ENCODE measurements at regions not wholly inside any gene's neighbourhood (a gene's known extent, or its start where the extent isn't known, plus 50 kb on each side); places are given as distances from the start of the nearest gene placed in this dataset.
A peak's percentile ranks its signal among the peaks of the same experiment; 100 is the strongest.

- no peak for TF ChIP-seq CTCF (IDR thresholded peaks at IDR 0.05; ENCODE audit: low read depth, low read length, missing control alignments)
- no peak for DNase-seq (ENCODE audit: low read depth)
- H3K4me3 ChIP-seq (ENCODE audit: low read depth, low read length) = no peak overlapping the region
Observed at GRCh38 chr6:88520017-88520338, 353.8 kb upstream of the CNR1 start.

- no peak for TF ChIP-seq CTCF (IDR thresholded peaks at IDR 0.05; ENCODE audit: low read depth, low read length, missing control alignments)
- DNase-seq (ENCODE audit: low read depth) = no peak
- no peak overlapping the region for H3K4me3 ChIP-seq (ENCODE audit: low read depth, low read length)
Observed at GRCh38 chr6:88519301-88520016, 353.3 kb upstream of the CNR1 start.

GRCh38 chr6:88517737-88518136, 351.6 kb upstream of the CNR1 start:
- no peak overlapping the region for H3K4me3 ChIP-seq (ENCODE audit: low read depth, low read length)
- no peak for DNase-seq (ENCODE audit: low read depth)
- TF ChIP-seq CTCF (IDR thresholded peaks at IDR 0.05; ENCODE audit: low read depth, low read length, missing control alignments) = no peak

GRCh38 chr6:88513920-88514319, 347.8 kb upstream of the CNR1 start:
- no peak for DNase-seq (ENCODE audit: low read depth)
- TF ChIP-seq CTCF (IDR thresholded peaks at IDR 0.05; ENCODE audit: low read depth, low read length, missing control alignments) = peak; percentile 4
- H3K4me3 ChIP-seq (ENCODE audit: low read depth, low read length) = no peak overlapping the region

GRCh38 chr6:88513471-88513870, 347.3 kb upstream of the CNR1 start:
- no peak overlapping the region for H3K4me3 ChIP-seq (ENCODE audit: low read depth, low read length)
- DNase-seq (ENCODE audit: low read depth) = no peak
- TF ChIP-seq CTCF (IDR thresholded peaks at IDR 0.05; ENCODE audit: low read depth, low read length, missing control alignments) = no peak

GRCh38 chr6:88512951-88513350, 346.8 kb upstream of the CNR1 start:
- TF ChIP-seq CTCF (IDR thresholded peaks at IDR 0.05; ENCODE audit: low read depth, low read length, missing control alignments) = no peak
- no peak for DNase-seq (ENCODE audit: low read depth)

GRCh38 chr6:88502391-88502790, 336.2 kb upstream of the CNR1 start:
- TF ChIP-seq CTCF (IDR thresholded peaks at IDR 0.05; ENCODE audit: low read depth, low read length, missing control alignments) = no peak
- H3K4me3 ChIP-seq (ENCODE audit: low read depth, low read length) = no peak overlapping the region
- DNase-seq (ENCODE audit: low read depth) = no peak

More at GRCh38 chr6:88512951-88513350, 346.8 kb upstream of the CNR1 start:
- no peak overlapping the region for H3K4me3 ChIP-seq (ENCODE audit: low read depth, low read length)
